ENCODE measurements at regions not wholly inside any gene's neighbourhood (a gene's known extent, or its start where the extent isn't known, plus 50 kb on each side); places are given as distances from the start of the nearest gene placed in this dataset.

GRCh38 chr20:58025233-58025632 is 203.2 kb downstream of the ANKRD60 start:
- Histone ChIP-seq H3K4me1 (ENCODE audit: control insufficient read depth, extremely low read depth, insufficient read depth, low read length) (no peaks in the 10 kb centered on the region), H3K4me2 (ENCODE audit: insufficient read depth, low read length) (no peak overlapping the region), H3K4me3 (replicated peaks in 1 of 3; ENCODE audit: insufficient read depth in 1 of 3, low read depth in 1 of 3, low read length in 3 of 3) (no peak overlapping the region), H3K9me1 (replicated peaks; ENCODE audit: control insufficient read depth, extremely low read depth, insufficient read depth, low read length) (no peaks in the 10 kb centered on the region), H3K79me2 (ENCODE audit: control insufficient read depth, insufficient read depth, low read length) (no peaks in the 10 kb centered on the region), H2AFZ (ENCODE audit: low read depth, low read length) (no peak overlapping the region), H3K9ac (replicated peaks; ENCODE audit: extremely low read depth, insufficient read depth, low read length) (no peak overlapping the region), H4K20me1 (replicated peaks; ENCODE audit: control insufficient read depth, extremely low read depth, insufficient read depth, low read length) (no peaks in the 10 kb centered on the region), H3K36me3 (ENCODE audit: control insufficient read depth in 2 of 2, extremely low read depth in 1 of 2, insufficient read depth in 2 of 2, low read length in 2 of 2) (no peaks in the 10 kb centered on the region), H3K27me3 (ENCODE audit: control insufficient read depth in 2 of 2, insufficient read depth in 2 of 2, low read length in 2 of 2) (peaks cover 0 to 1% of the 10 kb centered on the region in 2 experiments), H3K27ac (ENCODE audit: insufficient read depth, low read depth, low read length) (no peak overlapping the region), H3K9me3 (replicated peaks; ENCODE audit: control insufficient read depth, insufficient read depth, low read length) (no peaks in the 10 kb centered on the region)
- DNase-seq (ENCODE audit: low read depth, low spot score): no peak
- no TSS peak for BruUV-seq (replicated peaks)
- intact Hi-C loops (cut with micrococcal nuclease): no loop called here
- ChIA-PET POLR2A (no interaction called here), CTCF (interaction anchor here (1.9 kb wide), 1 partner anchor 371 kb away, joined by 4 read pairs; no protein-coding TSS in a partner anchor)
- no peak for FAIRE-seq
- no peak for TF ChIP-seq POLR2AphosphoS5 (IDR thresholded peaks at IDR 0.05; ENCODE audit: insufficient read depth, low read depth, low read length)
- no peak for TF ChIP-seq EZH2 (IDR thresholded peaks at IDR 0.05; ENCODE audit: borderline replicate concordance, low read depth, low read length, severe bottlenecking)
- TF ChIP-seq, protein P1, sequence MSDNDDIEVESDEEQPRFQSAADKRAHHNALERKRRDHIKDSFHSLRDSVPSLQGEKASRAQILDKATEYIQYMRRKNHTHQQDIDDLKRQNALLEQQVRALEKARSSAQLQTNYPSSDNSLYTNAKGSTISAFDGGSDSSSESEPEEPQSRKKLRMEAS (IDR thresholded peaks at IDR 0.05; ENCODE audit: insufficient read depth, insufficient read length): no peak
- TF ChIP-seq GATA2 (IDR thresholded peaks at IDR 0.05; ENCODE audit: insufficient read depth, insufficient read length, low read depth, low read length): no peak
- no peak for TF ChIP-seq POLR2A (IDR thresholded peaks at IDR 0.05; ENCODE audit: low read depth, low read length)
- TF ChIP-seq JUN (IDR thresholded peaks at IDR 0.05; ENCODE audit: borderline replicate concordance, insufficient read depth, insufficient read length, low read depth): no peak
- TF ChIP-seq CTCF (IDR thresholded peaks at IDR 0.05; ENCODE audit: extremely low read depth in 1 of 2, insufficient read depth in 1 of 2, low read depth in 1 of 2, low read length in 2 of 2): no peak
- no peak for TF ChIP-seq MYC (IDR thresholded peaks at IDR 0.05; ENCODE audit: low read depth, low read length)
- no peak for TF ChIP-seq FOS (IDR thresholded peaks at IDR 0.05; ENCODE audit: borderline replicate concordance, insufficient read depth, low read length)
- dilution Hi-C loops (cut with MboI; ENCODE audit: extremely low pct_ligation_motif_present, low sequenced_read_pairs): no loop called here
